Stromal cell of bone marrow (primary cell): ENCODE measurements at regions not wholly inside any gene's neighbourhood (a gene's known extent, or its start where the extent isn't known, plus 50 kb on each side); places are given as distances from the start of the nearest gene placed in this dataset.

Experiments used
- DNase-seq: peaks from one replicate; pipeline ENCODE4 v3.0.0-alpha.2; 2012; ENCODE audit warnings: low read depth

DNA sequence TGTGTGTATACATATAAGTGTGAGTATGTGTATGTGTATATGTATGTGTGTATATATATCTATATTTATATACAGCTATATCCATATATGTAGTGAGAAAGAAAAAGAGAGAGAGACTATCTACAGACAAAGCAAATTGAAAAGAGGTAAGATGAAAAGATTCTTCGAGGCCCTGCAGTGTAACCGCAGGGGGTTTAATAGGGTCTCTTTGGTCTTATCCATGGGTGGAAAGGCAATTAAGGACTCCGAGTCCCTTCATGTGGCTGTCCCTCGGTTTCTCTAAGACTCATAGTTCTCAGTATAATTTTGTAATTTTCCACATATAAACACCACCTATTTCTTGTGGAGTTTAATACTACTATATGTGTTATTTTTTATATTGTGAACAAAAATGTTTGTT lies 50.6 kb upstream of the JAZF1 start:
- no peak for DNase-seq

DNA sequence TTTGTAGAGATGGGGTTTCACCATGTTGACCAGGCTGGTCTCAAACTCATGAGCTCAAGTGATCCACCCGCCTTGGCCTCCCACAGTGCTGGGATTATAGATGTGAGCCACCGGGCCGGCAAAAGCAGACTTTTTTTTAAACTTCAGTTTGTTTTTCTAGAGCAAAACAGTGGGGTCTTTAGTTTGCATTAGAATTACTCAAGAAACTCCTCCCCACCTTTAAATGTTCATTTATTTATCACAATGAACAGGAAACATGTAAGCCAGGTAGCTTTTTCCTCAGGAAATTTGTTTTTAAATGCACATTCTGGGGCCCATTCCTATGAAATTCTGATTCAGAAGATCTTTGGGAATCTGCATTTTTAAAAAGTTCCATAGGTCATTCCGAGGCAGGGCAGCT lies 56.0 kb upstream of the JAZF1 start:
- no peak for DNase-seq

- DNase-seq: no peak
Measured at GRCh38 chr7:28237363-28237762, 56.8 kb upstream of the JAZF1 start.

- DNase-seq: no peak
Measured at GRCh38 chr7:28239823-28240204, 59.2 kb upstream of the JAZF1 start.

- DNase-seq: no peak
Measured at GRCh38 chr7:28240481-28240880, 59.9 kb upstream of the JAZF1 start.

DNA sequence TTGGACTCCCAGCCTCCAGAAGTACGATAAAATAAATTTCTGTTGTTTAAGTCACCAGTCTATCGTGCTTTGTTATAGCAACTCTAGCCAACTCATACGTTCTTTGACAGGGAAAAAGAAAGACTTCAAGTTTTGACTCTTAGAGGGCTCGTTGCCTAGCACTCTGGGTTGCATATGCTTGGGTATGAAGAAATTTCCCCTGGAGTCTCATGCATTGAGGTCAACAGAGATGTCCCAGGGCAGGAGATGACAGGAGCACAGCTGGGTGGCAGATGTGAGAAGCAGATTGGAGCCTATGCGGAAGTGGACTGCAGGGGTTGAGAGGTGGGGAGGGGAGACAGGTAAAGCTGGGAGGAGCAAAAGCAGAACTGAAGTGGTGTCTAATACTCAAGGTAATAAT lies 63.3 kb upstream of the JAZF1 start:
- no peak for DNase-seq

- no peak for DNase-seq
Measured at GRCh38 chr7:28245123-28245878, 64.7 kb upstream of the JAZF1 start.

- DNase-seq: no peak
Measured at GRCh38 chr7:28246921-28247461, 66.4 kb upstream of the JAZF1 start.

- no peak for DNase-seq
Measured at GRCh38 chr7:28258240-28258639, 77.6 kb upstream of the JAZF1 start.

DNA sequence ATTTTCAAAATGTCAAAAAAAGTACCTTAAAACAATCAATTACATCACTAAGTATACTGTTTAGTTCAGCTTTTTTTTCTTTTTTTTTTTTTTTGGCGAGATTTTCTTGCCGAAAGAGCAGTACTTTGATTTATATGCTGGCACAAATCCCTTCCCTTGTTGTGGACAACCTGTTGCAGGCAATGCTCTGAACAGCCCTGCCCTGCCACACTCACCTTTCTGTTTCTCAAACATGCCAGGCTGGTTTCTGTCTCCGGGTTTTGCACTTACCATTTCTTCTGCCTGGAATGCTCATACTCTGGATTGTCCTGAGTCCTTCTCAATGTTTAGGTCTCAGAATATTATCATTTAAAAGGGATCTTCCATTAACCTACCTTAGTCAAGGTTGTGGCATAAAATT lies 80.4 kb upstream of the JAZF1 start:
- DNase-seq: no peak

DNA sequence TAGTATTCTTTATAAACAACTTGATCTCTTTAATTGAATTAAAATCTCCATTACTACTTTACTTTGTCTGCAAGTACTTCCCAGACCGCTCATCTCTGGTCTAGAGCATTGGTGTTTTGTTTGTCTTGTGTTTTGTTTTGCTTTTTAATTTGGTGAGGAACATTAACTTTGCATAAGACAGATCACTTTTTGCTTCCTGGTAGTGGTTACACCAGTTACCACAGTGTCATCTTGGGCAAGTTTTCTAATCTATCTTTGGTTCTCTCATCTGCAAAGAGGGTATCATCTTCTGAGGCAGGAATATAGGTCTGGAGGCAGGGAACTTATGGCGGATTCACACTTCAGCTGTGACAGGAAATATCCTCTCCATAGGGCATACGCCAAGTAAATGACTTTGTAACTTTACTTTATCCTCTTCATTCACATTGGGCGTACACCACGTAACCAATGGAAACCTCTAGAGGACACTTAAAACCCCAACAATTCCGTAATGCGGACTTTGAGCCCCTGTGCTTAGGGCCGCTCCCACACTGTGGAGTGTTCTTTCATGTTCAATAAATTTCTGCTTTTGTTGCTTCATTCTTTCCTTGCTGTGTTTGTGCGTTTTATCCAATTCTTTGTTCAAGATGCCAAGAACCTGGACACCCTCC lies 83.2 kb upstream of the JAZF1 start:
- DNase-seq: no peak

GRCh38 chr7:28266402-28266801 lies 85.8 kb upstream of the JAZF1 start:
- DNase-seq: no peak

- no peak for DNase-seq
Measured at GRCh38 chr7:28267012-28267411, 86.4 kb upstream of the JAZF1 start.

DNA sequence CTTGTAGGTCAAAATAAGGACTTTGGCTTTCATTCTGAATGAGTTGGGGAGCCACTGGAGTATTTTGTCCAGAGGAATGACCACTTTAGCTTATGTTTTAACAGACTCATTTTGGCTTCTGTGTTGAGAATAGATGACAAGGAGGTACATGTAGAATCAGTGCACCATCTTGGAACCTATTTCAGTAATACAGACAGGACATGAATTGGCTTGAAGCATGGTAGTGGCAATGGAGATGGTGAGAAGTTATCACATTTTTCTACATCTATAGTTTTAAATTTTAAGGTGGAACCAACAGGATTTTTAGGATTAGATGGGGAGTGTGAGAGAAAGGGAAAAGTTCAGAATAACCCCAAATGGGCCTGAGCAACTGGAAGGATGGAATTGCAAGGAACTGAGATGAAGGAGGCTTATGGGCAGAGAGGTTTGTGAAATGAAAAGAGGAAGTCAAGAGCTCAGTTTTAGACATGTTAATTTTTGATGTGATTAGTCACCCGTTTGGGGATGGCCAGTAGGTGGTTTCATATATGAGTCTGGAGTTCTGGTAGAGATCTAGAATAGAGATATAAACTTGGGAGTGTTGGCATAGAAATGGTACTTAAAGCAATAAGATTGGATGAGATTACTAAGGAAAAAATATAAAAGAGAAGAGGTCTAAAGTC lies 89.2 kb upstream of the JAZF1 start:
- no peak for DNase-seq

- no peak for DNase-seq
Measured at GRCh38 chr7:28270536-28270935, 89.9 kb upstream of the JAZF1 start.

DNA sequence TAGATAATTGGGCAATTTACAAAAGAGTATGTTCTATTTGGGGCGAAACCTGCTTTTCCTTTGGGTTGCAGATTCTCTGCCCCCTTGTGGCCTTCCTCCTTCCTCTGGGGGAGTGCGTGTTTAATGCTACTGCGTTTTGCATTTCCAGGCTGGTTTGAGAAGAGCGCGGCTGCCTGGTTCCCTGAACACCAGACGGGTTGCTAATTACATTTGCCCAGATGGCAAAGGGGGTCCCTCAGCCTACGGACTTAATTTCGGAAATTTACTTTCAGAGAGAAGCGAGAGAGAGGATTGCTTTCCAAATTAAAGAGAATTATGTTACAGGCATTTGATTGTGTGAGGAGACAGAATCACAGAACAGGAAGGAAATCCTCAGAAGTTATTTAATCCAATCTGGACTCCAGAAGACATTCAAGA lies 91.9 kb upstream of the JAZF1 start:
- peak; percentile 23 for DNase-seq

DNA sequence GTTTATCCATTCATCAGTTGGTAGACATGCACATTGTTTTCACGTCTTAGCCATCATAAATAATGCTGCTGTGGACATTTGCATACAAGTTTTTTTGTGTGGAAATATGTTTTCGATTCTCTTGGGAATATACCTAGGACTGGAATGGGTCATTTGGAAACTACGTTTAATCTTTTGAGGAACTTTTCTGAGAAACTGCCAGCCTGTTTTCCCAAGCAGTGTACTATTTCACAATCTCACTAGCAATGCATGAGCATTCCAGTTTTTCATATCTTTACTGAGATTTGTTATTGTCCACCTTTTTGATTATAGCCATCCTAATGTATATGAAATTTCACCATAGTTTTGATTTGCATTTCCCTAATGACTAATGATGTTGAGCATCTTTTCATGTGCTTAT lies 95.7 kb upstream of the JAZF1 start:
- DNase-seq: no peak

DNA sequence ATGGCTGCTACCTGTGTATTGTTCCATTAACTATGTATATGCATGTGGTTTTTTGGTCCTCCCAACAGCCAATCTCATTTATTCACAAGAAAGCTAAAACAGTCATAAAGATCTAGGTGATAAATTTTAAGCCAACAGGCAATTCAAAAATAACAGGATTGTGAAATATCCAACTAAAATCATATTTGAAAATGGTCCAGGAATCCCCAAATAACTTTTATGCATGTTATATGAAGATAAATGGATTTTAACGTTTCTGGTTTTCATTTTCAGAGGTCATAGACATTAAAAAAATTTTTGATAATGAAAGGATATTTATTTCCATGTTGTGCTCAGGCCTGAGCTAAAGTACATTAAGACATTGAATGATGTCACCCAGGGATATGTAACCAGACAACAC lies 96.8 kb upstream of the JAZF1 start:
- DNase-seq: no peak

- no peak for DNase-seq
Measured at GRCh38 chr7:28277958-28278357, 97.4 kb upstream of the JAZF1 start.

- DNase-seq: no peak
Measured at GRCh38 chr7:28280516-28280915, 99.9 kb upstream of the JAZF1 start.

DNA sequence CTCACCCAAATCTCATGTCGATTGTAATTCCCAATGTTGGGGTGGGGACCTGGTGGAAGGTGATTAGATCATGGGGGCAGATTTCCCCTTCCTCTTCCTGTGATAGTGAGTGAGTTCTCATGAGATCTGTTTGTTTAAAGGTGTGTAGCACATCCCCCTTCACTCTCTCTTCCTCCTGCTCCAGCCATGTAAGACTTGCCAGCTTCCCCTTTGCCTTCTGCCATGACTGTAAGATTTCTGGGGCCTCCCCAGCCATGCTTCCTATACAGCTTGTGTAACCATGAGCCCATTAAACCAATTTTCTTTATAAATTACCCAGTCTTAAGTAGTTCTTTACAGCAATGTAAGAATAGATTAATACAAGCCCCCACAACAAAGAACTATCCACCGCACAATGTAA lies 109.9 kb upstream of the JAZF1 start:
- DNase-seq: no peak

DNA sequence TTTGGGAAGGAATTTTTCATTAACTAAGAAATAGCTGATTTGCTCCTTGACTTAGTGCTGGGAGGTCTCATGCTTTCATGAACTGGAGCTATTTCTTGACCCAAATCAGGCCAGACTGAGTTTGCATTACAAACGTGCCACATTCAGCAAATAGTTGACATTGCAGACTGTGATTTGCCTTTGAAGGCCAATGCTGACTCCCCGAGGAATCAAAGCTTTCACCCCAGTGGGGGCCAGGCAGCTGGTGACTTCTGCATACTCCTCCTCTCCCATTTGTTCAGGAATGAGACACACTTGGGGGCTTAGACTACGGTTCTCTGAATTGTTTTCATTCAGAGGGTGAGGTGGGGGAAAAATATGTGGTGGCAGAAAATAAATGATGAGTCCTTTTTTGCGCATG lies 111.0 kb upstream of the JAZF1 start:
- DNase-seq: no peak

DNA sequence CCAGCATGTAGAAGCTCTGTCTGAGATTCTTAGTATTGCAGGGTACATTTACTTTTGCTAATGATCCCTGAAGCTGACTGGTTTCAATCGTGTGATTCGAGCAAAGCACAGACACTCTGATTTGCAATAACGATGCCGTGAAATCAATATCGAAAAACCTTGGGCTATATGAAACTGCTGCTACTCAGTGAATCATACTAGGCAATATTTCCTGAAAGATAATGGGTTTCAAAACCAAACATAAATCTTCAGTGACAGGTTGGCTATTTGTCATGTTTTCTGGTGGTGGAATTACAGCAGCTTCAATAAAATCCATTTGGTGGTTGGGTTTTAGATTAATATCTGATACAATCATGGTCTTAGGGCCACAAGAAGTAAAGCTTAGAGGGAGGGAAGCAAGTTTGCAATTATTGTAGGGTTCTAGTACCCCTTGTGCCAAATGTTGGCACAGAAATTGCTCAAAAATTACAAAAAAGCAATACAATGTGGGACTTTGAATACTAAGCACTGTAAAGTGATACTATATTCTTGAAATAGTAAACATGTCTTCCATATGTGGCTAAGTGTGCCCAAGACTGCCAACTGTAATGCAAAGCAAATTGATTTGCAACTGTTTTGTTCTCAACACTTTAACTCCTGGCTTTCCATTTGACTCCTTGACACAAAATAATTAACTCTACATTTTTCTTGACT lies 112.4 kb upstream of the JAZF1 start:
- no peak for DNase-seq
